K562 (cell line): ENCODE measurements at regions not wholly inside any gene's neighbourhood (a gene's known extent, or its start where the extent isn't known, plus 50 kb on each side); places are given as distances from the start of the nearest gene placed in this dataset.

ENCODE experiments used
- ATAC-seq: fragments of 200-7000 bp; cut with Tn5 transposase; 3 replicates; pipeline ENCODE4 v1.9.1; 2020; ENCODE audit warnings: moderate library complexity
- BruUV-seq: library from RNA; stranded (reverse); fragments of 400-500 nt; replicated peaks from 2 replicates; lab custom pipeline; 2021; lab: Mats Ljungman, UMichigan
- CTCF ChIA-PET: fragments of 300-600 bp; formaldehyde crosslinking; extraction: SDS; loops from one replicate; lab custom pipeline; 2021; ENCODE audit warnings: low intra/inter-chr PET ratio; lab: Yijun Ruan, JAX
- POLR2A ChIA-PET: fragments of 300-600, 350-650 bp; sonication (Branson Sonifier 250); formaldehyde crosslinking; extraction: SDS; loops from one replicate; lab custom pipeline; 2021; ENCODE audit warnings: antibody characterized with exemption, inconsistent platforms; lab: Yijun Ruan, JAX
- DNase-seq, 4 experiments: peaks; one replicate each; pipeline versions ENCODE4 v3.0.0 to v3.0.0-alpha.2; 2011 to 2018; ENCODE audit warnings: low spot score in 3 of 4, mixed read lengths in 3 of 4; ENCODE audit errors: extremely low read depth in 1 of 4
- FAIRE-seq: peaks from 2 replicates; lab custom pipeline; 2011; peaks lifted over from hg19 to GRCh38; lab: Jason Lieb, UNC
- H2AFZ ChIP-seq: 2 replicates; pipeline ENCODE4 v1.6.0; 2011; ENCODE audit warnings: low read depth, low read length, control low read depth, inconsistent platforms
- H3K27ac ChIP-seq: fragments of 200-600 bp; 3 replicates; pipeline ENCODE4 v1.8.0; 2011; ENCODE audit warnings: low read depth, mild to moderate bottlenecking, control low read depth, inconsistent platforms, low read length, moderate library complexity, mixed read lengths; ENCODE audit errors: extremely low read depth
- H3K27me3 ChIP-seq, 2 experiments: fragments of 300-600 bp in 1 of 2; 2 replicates in 1 of 2; 3 replicates in 1 of 2; pipeline versions ENCODE4 v1.6.0 to v1.8.0; 2011; ENCODE audit warnings: inconsistent platforms in 2 of 2, low read length in 2 of 2, mild to moderate bottlenecking in 1 of 2, mixed read lengths in 1 of 2, moderate library complexity in 1 of 2; ENCODE audit not compliant: control insufficient read depth in 2 of 2, insufficient read depth in 2 of 2
- H3K36me3 ChIP-seq: fragments of 300-600 bp; 3 replicates; pipeline ENCODE4 v1.8.0; 2011; ENCODE audit warnings: mild to moderate bottlenecking, low read length, inconsistent platforms; ENCODE audit not compliant: control insufficient read depth, insufficient read depth
- H3K4me1 ChIP-seq, 2 experiments: fragments of 200-600 bp in 1 of 2; replicated peaks in 1 of 2; 2 replicates in 1 of 2; 3 replicates in 1 of 2; pipeline versions ENCODE4 v1.5.1 to v1.8.0; 2011; ENCODE audit warnings: inconsistent platforms in 2 of 2, low read length in 2 of 2, mild to moderate bottlenecking in 1 of 2, mixed read lengths in 1 of 2, moderate library complexity in 1 of 2; ENCODE audit not compliant: control insufficient read depth in 2 of 2, insufficient read depth in 2 of 2
- H3K4me2 ChIP-seq: 2 replicates; pipeline ENCODE4 v1.6.1; 2011; ENCODE audit warnings: low read length, control low read depth, inconsistent platforms, mixed read lengths; ENCODE audit not compliant: insufficient read depth
- H3K4me3 ChIP-seq: fragments of 200-600 bp; sonication (generic), shearing (Covaris generic); 2 replicates; pipeline ENCODE4 v1.5.1; 2016; ENCODE audit warnings: control low read depth, inconsistent platforms
- H3K79me2 ChIP-seq: fragments of 200-600 bp; 3 replicates; pipeline ENCODE4 v1.8.0; 2011; ENCODE audit warnings: low read length, inconsistent platforms; ENCODE audit not compliant: control insufficient read depth, insufficient read depth
- H3K9ac ChIP-seq, 2 experiments: 2 replicates each; pipeline versions ENCODE4 v1.6.0 to v1.6.1; 2011; ENCODE audit warnings: low read depth in 2 of 2, low read length in 2 of 2, control low read depth in 1 of 2, inconsistent platforms in 1 of 2, mild to moderate bottlenecking in 1 of 2, mixed read lengths in 1 of 2; ENCODE audit not compliant: insufficient read depth in 1 of 2
- H3K9me1 ChIP-seq: one replicate; pipeline ENCODE4 v1.6.0; 2011; ENCODE audit warnings: inconsistent platforms, mild to moderate bottlenecking, low read length, moderate library complexity; ENCODE audit not compliant: control insufficient read depth, insufficient read depth
- H3K9me3 ChIP-seq: replicated peaks from 2 replicates; pipeline ENCODE4 v1.5.1; 2011; ENCODE audit warnings: low read depth, low read length, inconsistent platforms; ENCODE audit not compliant: control insufficient read depth, insufficient read depth
- H4K20me1 ChIP-seq: replicated peaks from 2 replicates; pipeline ENCODE4 v1.6.1; 2011; ENCODE audit warnings: low read length, inconsistent platforms, mixed read lengths; ENCODE audit not compliant: control insufficient read depth, insufficient read depth
- HDAC2 ChIP-seq: fragments of 450-650 bp; IDR thresholded peaks from 2 replicates; pipeline ENCODE4 v1.6.1; 2016; ENCODE audit warnings: mild to moderate bottlenecking
- THRAP3 ChIP-seq: fragments of 450-650 bp; IDR thresholded peaks from 2 replicates; pipeline ENCODE4 v1.6.1; 2016; ENCODE audit warnings: mild to moderate bottlenecking, inconsistent platforms, borderline replicate concordance
- ZNF707 ChIP-seq: fragments of 250-450 bp; sonication (Bioruptor Pico); conservative IDR thresholded peaks from 2 replicates; pipeline ENCODE4 v1.8.0; 2022; ENCODE audit warnings: inconsistent platforms, mild to moderate bottlenecking, moderate library complexity
- WGBS: fragments of 100-300 bp; shearing (Covaris generic); methylation state at CpG from one replicate; pipeline ENCODE4 v1.1.6; 2016; ENCODE audit warnings: low coverage, mixed read lengths; ENCODE audit not compliant: insufficient coverage; ENCODE audit errors: missing lambda C conversion rate; 5-methylcytosine and 5-hydroxymethylcytosine counted together
- in situ Hi-C: fragments of 300-500 bp; cut with MboI; formaldehyde crosslinking; loops from 4 replicates; pipeline ENCODE4 v1.15.0; 2018; ENCODE audit warnings: inconsistent platforms, mixed read lengths
- intact Hi-C: fragments of 100-400 bp; cut with micrococcal nuclease; formaldehyde crosslinking; loops from 2 replicates; pipeline ENCODE4 v1.14.2; 2022
- TF ChIP-seq, protein P1 (sequence below): sonication (generic); formaldehyde crosslinking; IDR thresholded peaks from 2 replicates; pipeline ENCODE4 v1.8.0; 2023; ENCODE audit warnings: mild to moderate bottlenecking, missing genetic modification reagents
- TF ChIP-seq, protein P2 (sequence below), 2 experiments: fragments of 450-650 bp in 1 of 2; sonication (generic) in 1 of 2; formaldehyde crosslinking in 1 of 2; IDR thresholded peaks in 1 of 2; conservative IDR thresholded peaks in 1 of 2; 2 replicates each; pipeline versions ENCODE4 v1.6.1 to v1.8.1; 2016 to 2023; ENCODE audit warnings: mild to moderate bottlenecking in 2 of 2, moderate library complexity in 2 of 2, inconsistent platforms in 1 of 2, missing genetic modification reagents in 1 of 2

DNA sequence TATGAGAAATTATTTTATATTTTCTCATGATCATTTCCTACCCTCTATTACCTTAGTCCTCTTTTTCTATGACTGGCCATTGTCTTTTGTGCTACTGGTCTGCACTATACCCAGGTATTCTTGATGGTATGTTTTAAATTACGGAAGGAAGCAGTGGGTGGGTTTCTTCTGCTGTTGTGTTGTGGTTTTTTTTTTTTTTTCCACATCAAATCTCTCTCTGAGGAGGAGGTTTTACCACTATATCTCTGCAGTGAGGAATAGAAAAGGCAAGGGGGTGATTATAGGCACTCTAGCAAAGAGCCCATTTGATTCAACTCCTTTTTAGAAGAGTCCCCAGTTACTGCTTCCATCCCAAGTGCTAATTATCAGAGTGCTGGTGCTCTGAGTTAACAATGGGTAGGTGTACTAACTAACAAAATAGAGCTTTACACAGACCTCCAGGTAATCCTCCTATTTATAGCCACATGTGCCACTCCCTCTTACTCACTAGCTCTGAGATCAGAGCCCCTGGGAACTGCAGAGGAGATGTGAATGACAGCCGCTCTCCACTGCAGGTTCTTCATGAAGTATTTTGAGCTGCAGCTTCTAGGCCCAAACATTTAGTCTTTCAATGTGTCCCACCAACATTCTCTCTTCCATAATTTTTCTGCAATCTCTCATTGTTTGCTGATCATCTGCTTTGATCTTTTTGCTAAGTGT lies 301.6 kb upstream of the GULP1 start (continued):
- TF ChIP-seq, protein P1, sequence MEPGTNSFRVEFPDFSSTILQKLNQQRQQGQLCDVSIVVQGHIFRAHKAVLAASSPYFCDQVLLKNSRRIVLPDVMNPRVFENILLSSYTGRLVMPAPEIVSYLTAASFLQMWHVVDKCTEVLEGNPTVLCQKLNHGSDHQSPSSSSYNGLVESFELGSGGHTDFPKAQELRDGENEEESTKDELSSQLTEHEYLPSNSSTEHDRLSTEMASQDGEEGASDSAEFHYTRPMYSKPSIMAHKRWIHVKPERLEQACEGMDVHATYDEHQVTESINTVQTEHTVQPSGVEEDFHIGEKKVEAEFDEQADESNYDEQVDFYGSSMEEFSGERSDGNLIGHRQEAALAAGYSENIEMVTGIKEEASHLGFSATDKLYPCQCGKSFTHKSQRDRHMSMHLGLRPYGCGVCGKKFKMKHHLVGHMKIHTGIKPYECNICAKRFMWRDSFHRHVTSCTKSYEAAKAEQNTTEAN, result no peak
- TF ChIP-seq, protein P2, sequence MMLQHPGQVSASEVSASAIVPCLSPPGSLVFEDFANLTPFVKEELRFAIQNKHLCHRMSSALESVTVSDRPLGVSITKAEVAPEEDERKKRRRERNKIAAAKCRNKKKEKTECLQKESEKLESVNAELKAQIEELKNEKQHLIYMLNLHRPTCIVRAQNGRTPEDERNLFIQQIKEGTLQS (IDR thresholded peaks at IDR 0.05), result no peak
- TF ChIP-seq, protein P2 (CRISPR knock-in tag; conservative IDR thresholded peaks at IDR 0.05), result no peak

DNA sequence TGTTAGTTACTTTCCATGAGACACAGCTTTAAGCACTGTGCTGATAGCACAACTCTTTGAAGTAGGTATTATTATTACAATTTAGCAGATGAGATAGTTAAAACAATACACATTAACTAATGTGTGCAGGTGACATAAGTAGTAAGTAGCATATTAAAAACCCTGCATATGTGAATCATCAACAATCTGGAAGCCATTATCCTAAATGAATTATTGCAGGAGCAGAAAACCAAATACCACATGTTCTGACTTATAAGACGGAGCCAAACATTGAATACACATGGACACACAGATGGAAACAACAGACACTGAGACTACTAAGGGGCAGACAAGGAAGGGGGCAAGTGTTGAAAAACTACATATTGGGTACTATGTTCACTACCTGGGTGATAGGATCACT lies 300.3 kb upstream of the GULP1 start:
- 0% methylated on average over 1 of the region's 1 CpG for WGBS
- H2AFZ ChIP-seq, result no peak overlapping the region
- H3K79me2 ChIP-seq, result no peaks in the 10 kb centered on the region
- no peak overlapping the region for H3K9ac ChIP-seq
- no peaks in the 10 kb centered on the region for H3K9me3 ChIP-seq
- no peak for TF ChIP-seq THRAP3
- no peak for TF ChIP-seq ZNF707 (CRISPR knock-in tag)
- no peak for TF ChIP-seq HDAC2
- TF ChIP-seq, all 486 proteins: peak for 0
- ChIA-PET POLR2A (no interaction called here), CTCF (no interaction called here)
- intact Hi-C loops, result no loop called here
- in situ Hi-C loops, result no loop called here
- DNase-seq (no peak), ATAC-seq (no peak), FAIRE-seq (no peak)
- BruUV-seq, result no TSS peak
- Histone ChIP-seq H3K4me1 (no peaks in the 10 kb centered on the region), H3K27ac (no peak overlapping the region), H3K9me1 (no peaks in the 10 kb centered on the region), H3K36me3 (no peaks in the 10 kb centered on the region), H3K4me3 (no peak overlapping the region), H3K27me3 (no peaks in the 10 kb centered on the region; a peak in 1 of 5 replicates), H4K20me1 (no peaks in the 10 kb centered on the region), H3K4me2 (no peak overlapping the region)
